ENCODE measurements at regions not wholly inside any gene's neighbourhood (a gene's known extent, or its start where the extent isn't known, plus 50 kb on each side); places are given as distances from the start of the nearest gene placed in this dataset.

GRCh38 chr3:168895419-168895818 lies 768.1 kb downstream of the MECOM start:
- TF ChIP-seq FOXP4 (CRISPR knock-in tag; IDR thresholded peaks at IDR 0.05) (no peak), PREB (CRISPR knock-in tag; IDR thresholded peaks at IDR 0.05; ENCODE audit: borderline replicate concordance) (no peak), CTCF (IDR thresholded peaks at IDR 0.05) (no peak), PRDM15 (CRISPR knock-in tag; IDR thresholded peaks at IDR 0.05) (no peak), CREB1 (CRISPR knock-in tag; IDR thresholded peaks at IDR 0.05) (no peak), NR1H2 (CRISPR knock-in tag; IDR thresholded peaks at IDR 0.05) (no peak), SP1 (CRISPR knock-in tag; conservative IDR thresholded peaks at IDR 0.05) (no peak), MYBL2 (CRISPR knock-in tag; IDR thresholded peaks at IDR 0.05) (no peak), RORB (CRISPR knock-in tag; IDR thresholded peaks at IDR 0.05) (no peak)
